Mammary epithelial cell (primary cell): ENCODE measurements at regions not wholly inside any gene's neighbourhood (a gene's known extent, or its start where the extent isn't known, plus 50 kb on each side); places are given as distances from the start of the nearest gene placed in this dataset.

ENCODE experiments used
- CTCF ChIP-seq, 2 donors: IDR thresholded peaks in 1 of 2; conservative IDR thresholded peaks in 1 of 2; 2 replicates each; pipeline ENCODE4 v1.5.1; 2011 to 2012; ENCODE audit warnings: inconsistent platforms in 2 of 2, low read length in 2 of 2, mild to moderate bottlenecking in 2 of 2, control low read depth in 1 of 2, low read depth in 1 of 2; ENCODE audit not compliant: insufficient read depth in 1 of 2; ENCODE audit errors: extremely low read depth in 1 of 2
- EZH2 ChIP-seq: IDR thresholded peaks from 2 replicates; pipeline ENCODE4 v1.6.1; 2012; ENCODE audit warnings: low read length, inconsistent platforms, borderline replicate concordance

- no peak for TF ChIP-seq EZH2
- TF ChIP-seq CTCF (conservative IDR thresholded peaks at IDR 0.05 in 1 of 2, IDR thresholded peaks at IDR 0.05 in 1 of 2; ENCODE audit: extremely low read depth in 1 of 2, insufficient read depth in 1 of 2, low read depth in 1 of 2, low read length in 2 of 2) = no peak
These were observed 305.0 kb upstream of the LARGE1 start for GRCh38 chr22:34225278-34225677.
